ENCODE measurements at regions not wholly inside any gene's neighbourhood (a gene's known extent, or its start where the extent isn't known, plus 50 kb on each side); places are given as distances from the start of the nearest gene placed in this dataset.

GRCh38 chr5:21694567-21694966 is 1158.6 kb downstream of the CDH12 start:
- Histone ChIP-seq H3K4me3 (ENCODE audit: low read depth in 1 of 2, low read length in 1 of 2) (no peak overlapping the region), H3K4me1 (ENCODE audit: control insufficient read depth in 1 of 2, insufficient read depth in 1 of 2, low read depth in 1 of 2, low read length in 1 of 2) (no peaks in the 10 kb centered on the region), H3K27me3 (no peaks in the 10 kb centered on the region), H3K36me3 (no peaks in the 10 kb centered on the region), H3K27ac (no peak overlapping the region), H3K9me3 (no peaks in the 10 kb centered on the region)
- no peak for TF ChIP-seq CTCF (IDR thresholded peaks at IDR 0.05)

- TF ChIP-seq CTCF (IDR thresholded peaks at IDR 0.05), result no peak
Observed at GRCh38 chr5:21693591-21693990, 1159.6 kb downstream of the CDH12 start.

GRCh38 chr5:21689587-21689986 is 1163.6 kb downstream of the CDH12 start:
- TF ChIP-seq CTCF (IDR thresholded peaks at IDR 0.05), result no peak
- Histone ChIP-seq H3K4me1 (ENCODE audit: control insufficient read depth in 1 of 2, insufficient read depth in 1 of 2, low read depth in 1 of 2, low read length in 1 of 2) (no peaks in the 10 kb centered on the region), H3K4me3 (ENCODE audit: low read depth in 1 of 2, low read length in 1 of 2) (no peak overlapping the region), H3K36me3 (no peaks in the 10 kb centered on the region), H3K27me3 (no peaks in the 10 kb centered on the region), H3K9me3 (no peaks in the 10 kb centered on the region), H3K27ac (no peak overlapping the region)

More at GRCh38 chr5:21693591-21693990, 1159.6 kb downstream of the CDH12 start:
- H3K27me3 ChIP-seq, result no peaks in the 10 kb centered on the region
- no peak overlapping the region for H3K27ac ChIP-seq
- no peaks in the 10 kb centered on the region for H3K36me3 ChIP-seq
- H3K9me3 ChIP-seq, result no peaks in the 10 kb centered on the region
- H3K4me1 ChIP-seq (ENCODE audit: control insufficient read depth in 1 of 2, insufficient read depth in 1 of 2, low read depth in 1 of 2, low read length in 1 of 2), result no peaks in the 10 kb centered on the region
- H3K4me3 ChIP-seq (ENCODE audit: low read depth in 1 of 2, low read length in 1 of 2), result no peak overlapping the region

GRCh38 chr5:21688655-21689054 is 1164.5 kb downstream of the CDH12 start:
- no peak for TF ChIP-seq CTCF (IDR thresholded peaks at IDR 0.05)
- no peak overlapping the region for H3K4me3 ChIP-seq (ENCODE audit: low read depth in 1 of 2, low read length in 1 of 2)
- no peaks in the 10 kb centered on the region for H3K36me3 ChIP-seq
- H3K4me1 ChIP-seq (ENCODE audit: control insufficient read depth in 1 of 2, insufficient read depth in 1 of 2, low read depth in 1 of 2, low read length in 1 of 2), result no peaks in the 10 kb centered on the region
- H3K27me3 ChIP-seq, result no peaks in the 10 kb centered on the region
- no peak overlapping the region for H3K27ac ChIP-seq
- no peaks in the 10 kb centered on the region for H3K9me3 ChIP-seq

- Histone ChIP-seq H3K27me3 (no peaks in the 10 kb centered on the region), H3K9me3 (no peaks in the 10 kb centered on the region), H3K4me1 (ENCODE audit: control insufficient read depth in 1 of 2, insufficient read depth in 1 of 2, low read depth in 1 of 2, low read length in 1 of 2) (no peaks in the 10 kb centered on the region), H3K4me3 (ENCODE audit: low read depth in 1 of 2, low read length in 1 of 2) (no peak overlapping the region), H3K27ac (no peak overlapping the region), H3K36me3 (no peaks in the 10 kb centered on the region)
- TF ChIP-seq CTCF (IDR thresholded peaks at IDR 0.05), result no peak
Observed at GRCh38 chr5:21687621-21688020, 1165.5 kb downstream of the CDH12 start.

GRCh38 chr5:21686706-21687105 is 1166.4 kb downstream of the CDH12 start:
- Histone ChIP-seq H3K4me3 (ENCODE audit: low read depth in 1 of 2, low read length in 1 of 2) (no peak overlapping the region), H3K36me3 (no peaks in the 10 kb centered on the region), H3K27ac (no peak overlapping the region), H3K9me3 (no peaks in the 10 kb centered on the region), H3K27me3 (no peaks in the 10 kb centered on the region), H3K4me1 (ENCODE audit: control insufficient read depth in 1 of 2, insufficient read depth in 1 of 2, low read depth in 1 of 2, low read length in 1 of 2) (no peaks in the 10 kb centered on the region)
- no peak for TF ChIP-seq CTCF (IDR thresholded peaks at IDR 0.05)
